ENCODE measurements at regions not wholly inside any gene's neighbourhood (a gene's known extent, or its start where the extent isn't known, plus 50 kb on each side); places are given as distances from the start of the nearest gene placed in this dataset.

DNA sequence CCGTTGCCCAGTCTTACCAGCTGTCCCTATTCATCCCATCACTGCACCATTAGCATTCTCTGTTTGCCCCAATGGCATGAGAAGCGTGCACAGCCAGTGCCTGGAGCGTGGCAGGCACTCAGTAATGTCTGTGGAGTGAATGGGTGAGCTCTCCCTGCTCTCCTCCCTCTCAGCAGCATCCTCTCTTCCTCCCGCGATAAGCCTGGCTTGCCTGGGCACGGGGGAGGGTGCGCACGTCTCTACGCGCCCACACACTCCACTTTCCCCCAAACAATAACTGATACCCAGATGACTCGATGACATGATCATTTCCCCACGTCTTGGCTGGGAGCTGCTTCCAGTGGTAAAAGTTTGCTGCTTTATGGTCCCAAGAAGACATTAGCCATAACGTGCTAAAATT, 81.8 kb upstream of the LINGO1 start:
- TF ChIP-seq, protein P1, sequence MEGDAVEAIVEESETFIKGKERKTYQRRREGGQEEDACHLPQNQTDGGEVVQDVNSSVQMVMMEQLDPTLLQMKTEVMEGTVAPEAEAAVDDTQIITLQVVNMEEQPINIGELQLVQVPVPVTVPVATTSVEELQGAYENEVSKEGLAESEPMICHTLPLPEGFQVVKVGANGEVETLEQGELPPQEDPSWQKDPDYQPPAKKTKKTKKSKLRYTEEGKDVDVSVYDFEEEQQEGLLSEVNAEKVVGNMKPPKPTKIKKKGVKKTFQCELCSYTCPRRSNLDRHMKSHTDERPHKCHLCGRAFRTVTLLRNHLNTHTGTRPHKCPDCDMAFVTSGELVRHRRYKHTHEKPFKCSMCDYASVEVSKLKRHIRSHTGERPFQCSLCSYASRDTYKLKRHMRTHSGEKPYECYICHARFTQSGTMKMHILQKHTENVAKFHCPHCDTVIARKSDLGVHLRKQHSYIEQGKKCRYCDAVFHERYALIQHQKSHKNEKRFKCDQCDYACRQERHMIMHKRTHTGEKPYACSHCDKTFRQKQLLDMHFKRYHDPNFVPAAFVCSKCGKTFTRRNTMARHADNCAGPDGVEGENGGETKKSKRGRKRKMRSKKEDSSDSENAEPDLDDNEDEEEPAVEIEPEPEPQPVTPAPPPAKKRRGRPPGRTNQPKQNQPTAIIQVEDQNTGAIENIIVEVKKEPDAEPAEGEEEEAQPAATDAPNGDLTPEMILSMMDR (IDR thresholded peaks at IDR 0.05; ENCODE audit: insufficient read depth, low read length, severe bottlenecking): no peak
- H3K36me3 ChIP-seq (ENCODE audit: control insufficient read depth, insufficient read depth, low read length): no peaks in the 10 kb centered on the region
- H3K4me3 ChIP-seq (ENCODE audit: low read depth, low read length): no peak overlapping the region
- H3K27me3 ChIP-seq (ENCODE audit: control insufficient read depth, insufficient read depth, low read length): no peaks in the 10 kb centered on the region
- DNase-seq (ENCODE audit: low read depth) (no peak), FAIRE-seq (no peak)

DNA sequence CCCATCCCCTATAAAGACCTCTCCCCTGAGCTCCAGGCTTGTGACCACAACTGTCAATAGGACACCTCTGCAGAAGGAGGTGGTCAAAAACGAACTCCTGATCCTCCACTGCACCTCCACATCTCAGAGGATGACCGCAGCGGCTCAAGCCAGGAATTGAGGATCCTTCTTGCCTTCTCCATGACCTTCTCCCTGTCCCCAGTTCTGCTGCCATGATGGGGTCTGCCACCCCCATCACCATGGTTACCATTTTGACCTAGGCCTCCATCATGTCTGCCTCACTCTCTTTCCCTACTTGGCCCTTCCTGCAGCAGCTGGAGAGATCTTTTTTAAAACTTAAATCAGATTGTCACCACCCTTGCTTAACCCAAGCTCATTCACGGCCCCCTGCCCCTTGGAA, 81.3 kb upstream of the LINGO1 start:
- H3K4me3 ChIP-seq (ENCODE audit: low read depth, low read length): no peak overlapping the region
- TF ChIP-seq, protein P1 (IDR thresholded peaks at IDR 0.05; ENCODE audit: insufficient read depth, low read length, severe bottlenecking): no peak
- FAIRE-seq (no peak), DNase-seq (ENCODE audit: low read depth) (no peak)
- H3K27me3 ChIP-seq (ENCODE audit: control insufficient read depth, insufficient read depth, low read length): no peaks in the 10 kb centered on the region
- H3K36me3 ChIP-seq (ENCODE audit: control insufficient read depth, insufficient read depth, low read length): no peaks in the 10 kb centered on the region

DNA sequence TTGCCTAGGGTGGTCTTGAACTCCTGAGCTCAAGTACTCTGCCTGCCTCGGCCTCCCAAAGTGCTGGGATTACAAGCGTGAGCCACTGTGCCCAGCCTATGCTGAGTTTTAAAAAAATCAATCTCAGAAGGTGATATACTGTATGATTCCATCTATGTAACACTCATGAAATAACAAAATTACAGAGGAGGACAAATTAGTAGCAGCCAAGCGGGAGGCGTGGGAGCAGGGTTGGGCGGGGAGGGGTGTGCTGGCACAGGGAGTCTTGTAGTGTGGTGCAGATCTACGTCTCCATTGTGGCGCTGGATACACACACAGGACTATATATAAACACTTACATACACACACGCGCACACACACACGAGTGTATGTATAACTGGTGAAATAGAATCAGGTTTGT, 80.6 kb upstream of the LINGO1 start:
- no peak for DNase-seq (ENCODE audit: low read depth)
- no peaks in the 10 kb centered on the region for H3K36me3 ChIP-seq (ENCODE audit: control insufficient read depth, insufficient read depth, low read length)
- H3K27me3 ChIP-seq (ENCODE audit: control insufficient read depth, insufficient read depth, low read length): no peaks in the 10 kb centered on the region
- TF ChIP-seq, protein P1 (IDR thresholded peaks at IDR 0.05; ENCODE audit: insufficient read depth, low read length, severe bottlenecking): no peak
- no peak overlapping the region for H3K4me3 ChIP-seq (ENCODE audit: low read depth, low read length)
- no peak for FAIRE-seq

- Histone ChIP-seq H3K4me3 (ENCODE audit: low read depth, low read length) (no peak overlapping the region), H3K36me3 (ENCODE audit: control insufficient read depth, insufficient read depth, low read length) (no peaks in the 10 kb centered on the region), H3K27me3 (ENCODE audit: control insufficient read depth, insufficient read depth, low read length) (no peaks in the 10 kb centered on the region)
- TF ChIP-seq, protein P1 (IDR thresholded peaks at IDR 0.05; ENCODE audit: insufficient read depth, low read length, severe bottlenecking): no peak
- FAIRE-seq (no peak), DNase-seq (ENCODE audit: low read depth) (no peak)
These were observed 79.7 kb upstream of the LINGO1 start for GRCh38 chr15:77712438-77712837.

DNA sequence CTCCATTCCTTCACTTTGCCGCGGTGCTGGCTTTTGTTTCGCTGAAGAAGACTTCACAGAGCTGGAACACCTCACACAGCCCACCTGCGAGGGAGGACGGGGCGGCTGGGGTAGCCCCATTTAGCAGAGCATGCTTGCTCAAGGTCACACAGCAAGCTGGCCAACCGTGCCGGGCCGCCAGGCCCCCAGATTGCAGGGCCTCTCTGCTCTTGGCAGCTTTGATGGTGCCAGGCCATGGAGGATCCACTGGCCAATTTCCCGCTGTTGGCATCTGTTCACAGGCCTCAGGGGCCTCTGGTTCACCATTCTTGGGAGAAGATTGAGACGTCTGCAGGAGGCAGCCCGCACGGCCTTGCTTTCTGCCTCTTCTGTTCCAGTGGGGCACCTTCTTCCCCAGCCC, 77.9 kb upstream of the LINGO1 start:
- FAIRE-seq: no peak
- Histone ChIP-seq H3K36me3 (ENCODE audit: control insufficient read depth, insufficient read depth, low read length) (no peaks in the 10 kb centered on the region), H3K4me3 (ENCODE audit: low read depth, low read length) (no peak overlapping the region), H3K27me3 (ENCODE audit: control insufficient read depth, insufficient read depth, low read length) (no peaks in the 10 kb centered on the region)
- TF ChIP-seq, protein P1 (IDR thresholded peaks at IDR 0.05; ENCODE audit: insufficient read depth, low read length, severe bottlenecking): no peak
- DNase-seq (ENCODE audit: low read depth): no peak

DNA sequence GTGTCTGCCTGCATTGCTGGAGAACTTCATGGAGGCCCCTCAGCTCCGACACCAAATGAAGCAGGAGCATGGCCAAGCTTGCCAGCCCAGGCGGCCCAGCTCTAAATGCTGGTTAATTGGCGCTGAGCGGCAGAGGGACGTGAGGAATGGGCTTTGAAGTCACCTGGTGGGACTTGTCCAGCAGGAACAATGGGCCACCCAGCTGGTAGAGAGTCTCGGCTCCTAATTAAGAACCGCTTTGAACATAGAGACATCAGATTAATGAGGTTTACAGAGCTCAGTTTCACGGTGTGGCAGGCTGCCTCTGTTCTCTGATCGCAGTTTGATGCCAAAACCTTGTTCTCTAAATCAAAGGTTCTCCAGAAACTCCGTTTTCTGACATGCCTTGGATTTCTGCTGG, 77.5 kb upstream of the LINGO1 start:
- no peak for DNase-seq (ENCODE audit: low read depth)
- Histone ChIP-seq H3K36me3 (ENCODE audit: control insufficient read depth, insufficient read depth, low read length) (no peaks in the 10 kb centered on the region), H3K27me3 (ENCODE audit: control insufficient read depth, insufficient read depth, low read length) (no peaks in the 10 kb centered on the region), H3K4me3 (ENCODE audit: low read depth, low read length) (no peak overlapping the region)
- no peak for FAIRE-seq
- TF ChIP-seq, protein P1 (IDR thresholded peaks at IDR 0.05; ENCODE audit: insufficient read depth, low read length, severe bottlenecking): no peak
